ENCODE measurements at regions not wholly inside any gene's neighbourhood (a gene's known extent, or its start where the extent isn't known, plus 50 kb on each side); places are given as distances from the start of the nearest gene placed in this dataset.

GRCh38 chr5:28448791-28449190 lies 1410.4 kb upstream of the CDH9 start:
- no peak for TF ChIP-seq JUNB (IDR thresholded peaks at IDR 0.05; ENCODE audit: unreplicated experiment)
- TF ChIP-seq, protein P1, sequence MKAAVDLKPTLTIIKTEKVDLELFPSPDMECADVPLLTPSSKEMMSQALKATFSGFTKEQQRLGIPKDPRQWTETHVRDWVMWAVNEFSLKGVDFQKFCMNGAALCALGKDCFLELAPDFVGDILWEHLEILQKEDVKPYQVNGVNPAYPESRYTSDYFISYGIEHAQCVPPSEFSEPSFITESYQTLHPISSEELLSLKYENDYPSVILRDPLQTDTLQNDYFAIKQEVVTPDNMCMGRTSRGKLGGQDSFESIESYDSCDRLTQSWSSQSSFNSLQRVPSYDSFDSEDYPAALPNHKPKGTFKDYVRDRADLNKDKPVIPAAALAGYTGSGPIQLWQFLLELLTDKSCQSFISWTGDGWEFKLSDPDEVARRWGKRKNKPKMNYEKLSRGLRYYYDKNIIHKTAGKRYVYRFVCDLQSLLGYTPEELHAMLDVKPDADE (IDR thresholded peaks at IDR 0.05) = no peak
- no peak for TF ChIP-seq ZNF114 (CRISPR knock-in tag; IDR thresholded peaks at IDR 0.05)
- no peak for TF ChIP-seq REST (IDR thresholded peaks at IDR 0.05; ENCODE audit: unreplicated experiment)
- TF ChIP-seq STAT1 (IDR thresholded peaks at IDR 0.05; ENCODE audit: unreplicated experiment) = no peak
- TF ChIP-seq EZH2 (IDR thresholded peaks at IDR 0.05; ENCODE audit: low read depth, unreplicated experiment) = no peak
- no peak for TF ChIP-seq EZH2phosphoT487 (IDR thresholded peaks at IDR 0.05; ENCODE audit: unreplicated experiment)
- TF ChIP-seq ZNF462 (CRISPR knock-in tag; IDR thresholded peaks at IDR 0.05) = no peak
- no peak for TF ChIP-seq CREB1 (CRISPR knock-in tag; IDR thresholded peaks at IDR 0.05; ENCODE audit: low read depth)
- TF ChIP-seq CTCF (conservative IDR thresholded peaks at IDR 0.05; ENCODE audit: low read depth in 2 of 2) = no peak
- no peak for TF ChIP-seq NANOG (IDR thresholded peaks at IDR 0.05; ENCODE audit: borderline replicate concordance)
- TF ChIP-seq POLR2AphosphoS5 (IDR thresholded peaks at IDR 0.05; ENCODE audit: low read depth) = no peak
- TF ChIP-seq ZNF331 (CRISPR knock-in tag; IDR thresholded peaks at IDR 0.05; ENCODE audit: low read depth) = no peak
- H2AFZ ChIP-seq = no peak overlapping the region
- Mint-ChIP-seq H3K9me3 (peaks cover 12% of the 10 kb centered on the region), H3K36me3 (ENCODE audit: low read depth) (peaks cover 4% of the 10 kb centered on the region; the same call in 2 of the 3 replicates), H3K27ac (no peak overlapping the region), H3K4me1 (no peaks in the 10 kb centered on the region), H3K27me3 (ENCODE audit: insufficient read depth, low read depth, poor library complexity) (peaks cover 2% of the 10 kb centered on the region), H3K4me3 (no peak overlapping the region)
- H3K27ac ChIP-seq (ENCODE audit: low read depth) = no peak overlapping the region
- H3K9me2 ChIP-seq (ENCODE audit: insufficient read depth) = no peaks in the 10 kb centered on the region
- H3K36me3 ChIP-seq (ENCODE audit: insufficient read depth) = no peaks in the 10 kb centered on the region
- H3K4me3 ChIP-seq = no peak overlapping the region
- DNase-seq (ENCODE audit: low spot score) (no peak), ATAC-seq (no peak)
- H3K27me3 ChIP-seq (ENCODE audit: insufficient read depth) = no peaks in the 10 kb centered on the region
- H3K79me2 ChIP-seq (replicated peaks; ENCODE audit: insufficient read depth) = no peaks in the 10 kb centered on the region
- no peaks in the 10 kb centered on the region for H4K20me1 ChIP-seq (replicated peaks; ENCODE audit: insufficient read depth)
- no peak overlapping the region for H3K4me2 ChIP-seq
- no peaks in the 10 kb centered on the region for H3K4me1 ChIP-seq (ENCODE audit: insufficient read depth)
- H3F3A ChIP-seq (replicated peaks; ENCODE audit: low read depth) = no peaks in the 10 kb centered on the region

Data from GM23338 (cell line).